ENCODE measurements at regions not wholly inside any gene's neighbourhood (a gene's known extent, or its start where the extent isn't known, plus 50 kb on each side); places are given as distances from the start of the nearest gene placed in this dataset.

- TF ChIP-seq CTCF (IDR thresholded peaks at IDR 0.05) (no peak), POLR2AphosphoS5 (IDR thresholded peaks at IDR 0.05) (no peak)
Observed at GRCh38 chr4:24451870-24452269, 132.5 kb downstream of the DHX15 start.
